ENCODE measurements at regions not wholly inside any gene's neighbourhood (a gene's known extent, or its start where the extent isn't known, plus 50 kb on each side); places are given as distances from the start of the nearest gene placed in this dataset.

DNA sequence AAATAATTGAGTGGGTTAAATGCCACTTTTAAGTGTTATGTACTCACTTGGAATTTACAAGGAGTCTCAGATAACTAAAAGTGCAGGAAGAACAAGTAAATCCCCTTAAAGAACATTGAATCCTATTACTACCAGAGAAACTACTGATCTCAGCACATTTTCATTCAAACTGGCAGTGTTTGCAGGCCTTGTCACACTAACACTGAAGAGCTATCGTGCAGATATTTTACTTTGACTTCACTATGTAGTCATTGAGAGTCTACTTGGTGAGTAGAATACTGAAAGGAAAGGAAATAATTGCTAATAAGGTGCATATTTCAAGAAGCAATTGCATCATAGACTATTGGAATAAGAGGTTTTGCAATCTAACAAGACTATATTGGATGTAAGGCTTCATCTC, 721.4 kb upstream of the CBLB start:
- Histone ChIP-seq H3K27me3 (ENCODE audit: insufficient read depth, poor library complexity, severe bottlenecking) (no peaks in the 10 kb centered on the region), H3K4me3 (replicated peaks; ENCODE audit: insufficient read depth, low read length) (no peak overlapping the region), H3K27ac (replicated peaks) (no peak overlapping the region)
- DNase-seq (ENCODE audit: low read depth in 1 of 2, low spot score in 1 of 2) = no peak
- TF ChIP-seq CTCF (IDR thresholded peaks at IDR 0.05; ENCODE audit: insufficient read depth, low read length) (no peak), SPI1 (IDR thresholded peaks at IDR 0.05; ENCODE audit: borderline replicate concordance, low read depth) (no peak)

DNA sequence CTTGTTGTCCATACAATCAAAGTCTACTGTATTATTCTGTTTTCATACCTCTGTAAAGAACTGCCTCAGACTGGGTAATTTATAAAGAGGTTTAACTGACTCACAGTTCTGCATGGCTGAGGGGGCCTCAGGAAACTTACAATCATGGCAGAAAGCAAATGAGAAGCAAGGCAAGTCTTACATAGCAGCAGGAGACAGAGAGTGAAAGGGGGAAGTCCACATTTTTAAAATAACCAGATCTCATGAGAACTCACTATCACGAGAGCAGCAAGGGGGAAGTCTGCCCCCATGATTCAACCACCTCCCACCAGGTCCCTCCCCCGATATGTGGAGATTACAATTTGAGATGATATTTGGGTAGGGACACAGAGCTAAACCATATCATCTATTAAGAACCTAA, 724.6 kb upstream of the CBLB start:
- no peak for TF ChIP-seq SPI1 (IDR thresholded peaks at IDR 0.05; ENCODE audit: borderline replicate concordance, low read depth)
- TF ChIP-seq REST (IDR thresholded peaks at IDR 0.05; ENCODE audit: insufficient replicate concordance, low read depth) = no peak
- TF ChIP-seq CTCF (IDR thresholded peaks at IDR 0.05; ENCODE audit: insufficient read depth, low read length) = no peak
- TF ChIP-seq POLR2AphosphoS5 (IDR thresholded peaks at IDR 0.05; ENCODE audit: low read depth) = no peak
- TF ChIP-seq GABPA (IDR thresholded peaks at IDR 0.05; ENCODE audit: low read depth) = no peak
- H3K4me3 ChIP-seq (replicated peaks; ENCODE audit: insufficient read depth, low read length) = no peak overlapping the region
- DNase-seq (ENCODE audit: low read depth in 1 of 2, low spot score in 1 of 2) = no peak
- no peaks in the 10 kb centered on the region for H3K27me3 ChIP-seq (ENCODE audit: insufficient read depth, poor library complexity, severe bottlenecking)
- H3K27ac ChIP-seq (replicated peaks) = no peak overlapping the region

DNA sequence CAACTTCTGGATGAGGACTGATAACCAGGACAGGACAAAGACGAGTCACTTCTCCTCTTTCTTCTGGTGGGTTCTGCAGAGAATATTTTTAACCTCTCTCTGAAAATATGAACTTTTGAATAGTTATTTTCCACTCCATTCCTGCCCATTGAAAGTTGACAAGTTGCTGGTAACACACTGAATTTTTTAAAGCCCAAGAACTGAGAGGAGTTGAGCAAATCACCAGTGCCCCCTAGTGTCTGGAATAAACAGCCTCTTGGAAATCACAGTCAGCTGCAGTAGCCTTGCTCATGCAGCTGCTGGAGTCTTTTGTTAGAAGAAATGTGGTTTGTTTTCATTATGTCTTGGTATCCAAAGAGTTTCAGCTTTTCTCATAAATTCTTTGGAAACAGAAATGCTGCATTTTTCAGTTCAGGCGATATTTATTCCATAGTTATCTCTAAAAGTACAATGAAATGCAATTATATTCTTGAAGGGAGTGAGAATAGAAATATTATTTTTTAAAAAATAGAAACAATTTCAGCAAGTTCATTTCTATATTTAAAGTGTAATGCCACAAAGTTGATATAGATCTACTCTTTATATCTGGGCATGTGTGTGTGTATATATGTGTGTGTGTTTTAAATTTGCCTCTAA, 741.0 kb upstream of the CBLB start:
- H3K27ac ChIP-seq (replicated peaks) = no peak overlapping the region
- TF ChIP-seq CTCF (IDR thresholded peaks at IDR 0.05; ENCODE audit: insufficient read depth, low read length) (peak; percentile 70), SPI1 (IDR thresholded peaks at IDR 0.05; ENCODE audit: borderline replicate concordance, low read depth) (no peak), POLR2AphosphoS5 (IDR thresholded peaks at IDR 0.05; ENCODE audit: low read depth) (no peak)
- peak; percentile 25 to 44 for DNase-seq (ENCODE audit: low read depth in 1 of 2, low spot score in 1 of 2)

GRCh38 chr3:106610362-106610959, 741.6 kb upstream of the CBLB start:
- DNase-seq (ENCODE audit: low read depth in 1 of 2, low spot score in 1 of 2) = no peak
- TF ChIP-seq GABPA (IDR thresholded peaks at IDR 0.05; ENCODE audit: low read depth) (no peak), SPI1 (IDR thresholded peaks at IDR 0.05; ENCODE audit: borderline replicate concordance, low read depth) (no peak), CTCF (IDR thresholded peaks at IDR 0.05; ENCODE audit: insufficient read depth, low read length) (no peak), REST (IDR thresholded peaks at IDR 0.05; ENCODE audit: insufficient replicate concordance, low read depth) (no peak), POLR2AphosphoS5 (IDR thresholded peaks at IDR 0.05; ENCODE audit: low read depth) (no peak)
- Histone ChIP-seq H3K27ac (replicated peaks) (no peak overlapping the region), H3K4me3 (replicated peaks; ENCODE audit: insufficient read depth, low read length) (no peak overlapping the region), H3K27me3 (ENCODE audit: insufficient read depth, poor library complexity, severe bottlenecking) (no peaks in the 10 kb centered on the region)

More for the DNA sequence above, 741.0 kb upstream of the CBLB start:
- H3K4me3 ChIP-seq (replicated peaks; ENCODE audit: insufficient read depth, low read length) = no peak overlapping the region
- H3K27me3 ChIP-seq (ENCODE audit: insufficient read depth, poor library complexity, severe bottlenecking) = no peaks in the 10 kb centered on the region

Measured in HL-60 (cell line).